ENCODE measurements at regions not wholly inside any gene's neighbourhood (a gene's known extent, or its start where the extent isn't known, plus 50 kb on each side); places are given as distances from the start of the nearest gene placed in this dataset.
A peak's percentile ranks its signal among the peaks of the same experiment; 100 is the strongest.

- DNase-seq = no peak
These were observed 50.3 kb upstream of the GADD45G start for GRCh38 chr9:89554307-89555035.

GRCh38 chr9:89553451-89554010, 51.3 kb upstream of the GADD45G start:
- DNase-seq = no peak

DNA sequence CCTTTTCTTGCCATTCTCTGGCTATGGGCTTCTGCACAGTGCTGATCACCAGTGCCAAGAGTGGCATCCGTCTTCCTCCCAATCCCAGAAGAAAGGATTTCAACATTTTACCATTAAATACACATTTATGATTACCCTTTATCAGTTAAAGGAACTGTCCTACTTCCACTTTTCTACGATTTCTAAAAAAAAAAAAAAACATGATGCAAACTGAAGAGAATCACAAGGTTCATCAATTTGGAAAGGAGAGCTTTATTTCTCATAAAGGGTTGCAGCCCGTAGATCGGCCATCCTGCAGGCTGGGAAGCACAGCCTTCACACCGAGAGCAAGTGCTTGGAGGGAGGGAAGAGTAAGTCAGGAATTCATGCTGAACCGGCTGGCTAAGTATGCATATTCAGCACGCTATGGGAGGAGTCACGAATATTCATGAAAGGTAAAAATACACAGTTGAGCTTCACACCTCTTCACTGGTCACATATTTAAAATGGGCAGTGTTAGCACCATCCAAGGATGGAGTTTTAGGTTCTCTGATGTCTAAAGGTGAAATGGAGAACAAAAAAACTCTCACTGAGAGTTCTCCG, 52.5 kb upstream of the SEMA4D start:
- no peak for DNase-seq

DNA sequence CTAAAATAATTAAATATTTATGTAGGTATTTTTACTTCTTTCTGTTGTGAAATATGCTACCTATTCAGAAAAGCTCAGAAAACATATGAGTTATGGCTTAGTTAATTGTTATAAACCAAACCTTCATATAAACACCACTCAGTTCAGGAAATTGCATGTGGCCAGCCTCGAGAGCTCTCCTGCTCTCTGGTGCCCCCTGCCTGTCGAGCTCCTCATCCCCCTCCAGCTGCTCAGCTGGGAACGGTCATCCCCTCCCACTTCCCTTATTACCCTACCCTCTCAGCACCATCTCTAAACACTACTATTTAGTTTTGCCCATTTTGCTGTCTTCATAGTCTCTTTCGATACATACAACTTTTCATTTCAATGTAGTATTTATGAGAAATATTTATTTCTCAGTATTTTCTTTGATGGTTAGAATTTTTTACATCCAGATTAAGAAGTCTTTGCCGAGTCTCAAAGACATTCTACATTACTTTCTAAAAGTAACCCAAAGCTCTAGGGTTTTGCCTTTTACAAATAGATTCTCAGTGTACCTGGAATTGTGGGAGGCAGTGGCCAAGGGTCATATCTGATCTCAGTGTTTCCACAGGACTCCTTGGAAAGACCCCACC, 51.2 kb upstream of the SEMA4D start:
- DNase-seq = peak; percentile 86

DNA sequence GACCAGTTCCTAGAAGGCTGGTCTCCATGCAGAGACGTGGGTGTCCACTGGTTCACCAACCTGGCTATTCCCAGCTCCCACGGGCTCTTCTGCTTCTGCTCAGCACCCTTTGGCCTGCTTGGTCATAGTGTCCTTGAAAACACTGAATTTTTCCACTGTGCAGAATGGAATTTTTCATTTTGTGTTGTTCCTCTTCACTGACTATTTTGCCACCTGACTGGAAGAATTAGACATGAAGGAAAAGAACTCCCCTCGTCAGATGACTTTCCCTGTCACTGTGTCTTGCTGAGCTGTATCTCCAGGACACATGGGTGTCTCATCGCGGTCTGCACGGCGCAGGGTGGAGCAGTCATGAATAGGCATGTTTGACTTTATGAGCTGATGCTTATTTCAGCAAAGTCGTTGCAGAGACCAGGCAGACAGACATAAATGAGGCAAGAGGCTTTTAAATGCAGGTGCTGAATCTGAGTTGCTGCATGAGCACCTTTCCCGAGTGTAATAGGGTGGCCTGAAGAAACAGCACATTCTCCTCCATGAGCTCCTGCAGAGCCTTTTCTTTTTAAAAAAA, 50.2 kb upstream of the SEMA4D start:
- DNase-seq = no peak

Measured in CD4-positive, alpha-beta T cell treated with Interleukin-12 subunit alpha and Interleukin-12 subunit beta, for 1 hour (primary cell).